HG02763 (cell line): ENCODE measurements at regions not wholly inside any gene's neighbourhood (a gene's known extent, or its start where the extent isn't known, plus 50 kb on each side); places are given as distances from the start of the nearest gene placed in this dataset.
"Not testable (repeated sequence)": the region's sequence is repeated elsewhere in the genome, so short reads cannot be mapped to it uniquely, and the experiment has no call there.

Experiments
- ATAC-seq: cut with Tn5 transposase; IDR thresholded peaks from one replicate; pipeline ENCODE4 v1.9.1; 2021; ENCODE audit warnings: mild to moderate bottlenecking, moderate library complexity; ENCODE audit not compliant: unreplicated experiment

- ATAC-seq = no peak
These were observed 606.2 kb upstream of the ZFP42 start for GRCh38 chr4:187389420-187389819.

DNA sequence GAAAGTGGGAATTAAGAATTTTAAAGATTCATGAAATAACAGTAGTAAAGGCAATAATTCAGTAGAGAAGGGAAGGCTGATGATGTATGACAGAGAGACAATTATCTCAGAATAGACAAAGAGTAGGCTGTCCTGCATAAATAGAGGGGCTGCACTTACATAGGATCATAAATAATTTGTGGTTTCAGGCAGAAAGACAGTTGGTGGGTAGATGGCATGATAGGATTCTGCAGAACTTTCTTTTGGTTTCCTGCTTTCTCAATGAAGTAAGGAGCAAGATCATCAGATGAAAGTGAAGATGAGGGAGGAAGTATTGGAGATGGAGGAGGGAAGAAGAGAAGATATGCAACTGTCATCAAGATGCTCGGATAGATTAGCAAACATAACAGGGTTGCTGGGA lies 604.9 kb upstream of the ZFP42 start:
- ATAC-seq = no peak

GRCh38 chr4:187393531-187394344 lies 601.8 kb upstream of the ZFP42 start:
- no peak for ATAC-seq

DNA sequence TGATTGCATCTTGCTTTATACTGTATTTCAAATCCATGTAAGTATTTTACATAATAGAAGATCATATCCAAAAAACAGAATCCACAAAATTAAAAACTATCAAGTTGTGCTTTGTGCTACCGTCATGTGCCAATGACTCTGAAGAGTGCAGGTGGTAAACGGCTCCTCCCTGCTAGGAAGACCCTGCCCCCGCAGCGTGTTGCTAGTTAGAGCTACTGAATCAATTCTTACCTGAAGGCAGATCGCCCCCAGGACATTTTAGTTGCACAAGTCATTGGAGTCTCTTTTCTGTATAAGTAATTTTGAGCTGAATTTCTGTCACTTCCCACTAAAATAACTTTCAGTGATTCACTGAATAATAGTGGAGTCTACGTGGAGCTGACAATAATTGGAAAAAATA lies 599.5 kb upstream of the ZFP42 start:
- ATAC-seq = no peak

GRCh38 chr4:187408447-187408846 lies 587.1 kb upstream of the ZFP42 start:
- ATAC-seq = not testable (repeated sequence)

DNA sequence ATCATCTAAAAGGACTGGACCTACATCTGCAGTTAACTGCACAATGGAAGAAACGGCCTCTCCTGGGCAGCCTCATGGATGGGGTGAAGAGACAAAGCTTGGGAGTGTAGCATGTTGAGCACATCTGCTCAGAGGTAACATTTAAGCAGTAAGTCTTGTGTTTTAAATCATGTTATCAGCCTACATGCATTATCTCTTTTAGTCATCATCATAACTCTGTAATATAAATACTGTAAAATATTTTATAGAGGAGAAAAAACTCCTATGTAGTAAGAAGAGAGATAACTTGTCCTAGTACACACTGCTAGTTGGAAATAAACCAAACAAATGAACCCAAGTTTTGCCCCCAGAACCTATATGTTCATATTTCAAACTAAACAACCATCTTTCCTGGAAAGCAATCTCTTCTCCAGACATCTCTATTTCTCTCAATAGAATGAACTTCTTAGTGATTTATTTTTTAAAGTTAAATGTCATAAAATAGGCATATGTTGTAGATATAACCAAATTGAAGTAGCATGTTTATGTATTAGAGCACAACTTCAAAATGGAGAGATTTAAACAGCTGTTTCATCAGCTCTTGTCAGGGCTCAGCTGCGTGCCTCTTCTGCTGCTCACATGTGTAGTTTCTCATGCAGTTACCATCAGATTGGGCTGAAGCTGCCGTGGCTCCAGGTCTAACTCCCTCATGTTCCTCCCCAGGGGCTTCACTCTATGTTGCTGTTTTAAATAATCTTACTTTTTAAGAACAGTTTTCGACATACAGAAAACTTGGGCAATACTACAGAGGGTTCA lies 581.8 kb upstream of the ZFP42 start:
- ATAC-seq = no peak

DNA sequence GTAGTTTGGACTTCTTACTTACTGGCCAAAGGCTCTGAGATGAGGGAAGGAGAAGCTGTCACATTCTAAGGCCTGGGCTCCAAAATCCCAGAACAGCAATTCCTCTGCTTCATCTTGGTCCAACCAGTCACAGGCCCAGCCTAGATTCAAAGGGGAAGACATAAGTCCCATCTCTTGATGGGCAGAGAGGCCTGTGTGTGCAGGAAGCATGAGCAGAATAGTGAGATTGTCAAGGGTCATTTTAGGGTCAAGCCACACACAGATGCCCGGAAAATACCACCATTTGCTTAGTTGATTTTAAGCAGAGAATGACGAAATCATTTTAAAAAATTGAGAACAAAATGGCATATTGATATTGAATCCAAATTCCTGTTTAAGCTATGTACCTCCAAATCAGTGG lies 580.9 kb upstream of the ZFP42 start:
- no peak for ATAC-seq

GRCh38 chr4:187415231-187415630 lies 580.3 kb upstream of the ZFP42 start:
- no peak for ATAC-seq

DNA sequence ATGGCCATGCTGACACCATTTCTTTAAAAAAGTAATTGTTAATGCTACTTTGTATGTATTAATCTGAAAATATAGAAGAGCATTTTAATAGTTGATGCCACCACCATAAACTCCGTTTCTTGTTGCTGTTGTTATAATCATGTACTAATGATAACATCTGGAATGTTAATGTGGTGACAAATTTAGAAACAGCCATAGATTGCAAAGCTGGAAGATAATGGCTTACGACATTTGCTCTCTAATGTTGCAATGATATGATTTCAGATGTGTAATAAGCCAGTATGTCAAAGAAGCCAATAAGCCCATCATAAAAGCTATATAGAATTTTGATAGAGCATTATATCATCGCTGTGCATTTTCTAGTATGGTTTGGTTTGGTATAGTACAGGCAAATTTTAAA lies 579.4 kb upstream of the ZFP42 start:
- ATAC-seq = no peak

DNA sequence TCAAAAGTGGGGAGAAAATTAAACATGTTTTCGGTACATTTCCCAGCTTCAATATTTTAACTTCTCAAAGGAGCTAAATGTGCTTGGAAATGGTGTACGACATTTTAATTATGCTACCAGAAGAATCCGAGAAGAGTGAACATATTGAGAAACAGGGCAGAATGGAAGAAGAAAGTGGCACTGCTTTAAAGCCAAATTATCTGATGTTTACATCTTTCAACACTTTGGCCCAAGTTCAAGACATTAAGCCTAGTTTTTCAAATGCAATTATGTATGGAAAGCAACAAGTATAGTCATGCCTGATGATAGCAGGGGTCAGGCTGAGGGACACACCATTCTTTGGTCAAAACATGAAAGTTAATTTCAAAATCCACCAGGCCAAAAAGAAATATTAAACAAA lies 577.9 kb upstream of the ZFP42 start:
- no peak for ATAC-seq

DNA sequence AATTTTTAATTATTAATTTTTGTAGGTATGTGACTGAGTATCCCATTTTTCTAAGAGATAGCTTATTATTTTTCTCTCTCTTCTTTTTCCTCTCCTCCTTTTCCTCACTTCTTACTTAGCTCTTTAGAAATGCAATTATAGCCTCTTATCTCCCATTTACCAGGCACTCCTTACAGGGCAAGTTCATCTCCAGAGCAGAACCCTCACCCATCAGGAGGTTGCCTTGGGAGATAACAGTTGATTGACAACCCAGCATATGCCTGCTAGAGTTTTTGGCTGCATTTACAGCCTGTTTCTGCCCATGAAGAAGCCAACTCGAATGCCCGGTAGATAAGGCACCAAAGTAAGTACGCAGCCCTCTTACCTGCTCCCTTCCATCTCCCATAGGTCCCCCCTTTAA lies 572.9 kb upstream of the ZFP42 start:
- no peak for ATAC-seq

GRCh38 chr4:187424636-187425035 lies 570.9 kb upstream of the ZFP42 start:
- no peak for ATAC-seq

DNA sequence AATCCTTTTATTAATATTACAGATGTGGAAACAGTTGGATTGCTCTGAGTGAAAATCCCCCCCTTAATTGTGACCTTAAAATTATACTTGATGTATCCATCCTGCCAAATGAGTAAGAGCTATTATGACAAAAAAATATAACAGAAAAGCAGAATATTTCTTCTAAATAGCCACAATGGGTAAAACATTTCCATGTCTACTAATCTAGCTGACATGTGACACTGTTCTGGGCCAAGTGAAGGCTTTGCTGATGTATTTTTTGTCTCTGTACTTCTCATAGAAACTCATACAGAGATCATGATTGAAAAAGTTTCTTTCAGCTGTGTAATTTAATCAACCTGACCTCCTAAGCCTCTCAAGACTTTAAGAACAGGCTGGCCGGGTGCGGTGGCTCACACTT lies 569.1 kb upstream of the ZFP42 start:
- no peak for ATAC-seq

GRCh38 chr4:187432310-187432709 lies 563.3 kb upstream of the ZFP42 start:
- ATAC-seq = no peak

- ATAC-seq = no peak
These were observed 562.4 kb upstream of the ZFP42 start for GRCh38 chr4:187433141-187433540.

GRCh38 chr4:187436251-187436650 lies 559.3 kb upstream of the ZFP42 start:
- no peak for ATAC-seq

DNA sequence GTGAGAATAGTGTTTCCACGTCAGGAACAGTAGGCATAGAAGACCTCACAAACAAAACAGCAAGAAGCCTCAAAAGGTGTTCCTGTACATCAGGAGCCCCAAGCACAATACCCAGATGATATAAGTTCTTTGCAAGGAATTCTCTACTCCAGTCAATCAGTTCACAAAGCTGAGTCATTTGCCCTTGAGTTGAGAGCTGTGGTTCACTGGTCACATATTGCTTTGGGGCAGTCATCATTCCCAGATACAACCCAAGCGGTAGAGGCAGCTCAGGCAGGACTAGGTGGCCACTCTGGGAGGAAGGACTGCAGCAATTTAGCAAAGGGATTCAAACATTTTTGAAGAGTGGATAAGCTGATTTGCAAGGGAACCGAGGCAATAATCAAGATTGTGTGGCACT lies 551.5 kb upstream of the ZFP42 start:
- ATAC-seq = no peak

DNA sequence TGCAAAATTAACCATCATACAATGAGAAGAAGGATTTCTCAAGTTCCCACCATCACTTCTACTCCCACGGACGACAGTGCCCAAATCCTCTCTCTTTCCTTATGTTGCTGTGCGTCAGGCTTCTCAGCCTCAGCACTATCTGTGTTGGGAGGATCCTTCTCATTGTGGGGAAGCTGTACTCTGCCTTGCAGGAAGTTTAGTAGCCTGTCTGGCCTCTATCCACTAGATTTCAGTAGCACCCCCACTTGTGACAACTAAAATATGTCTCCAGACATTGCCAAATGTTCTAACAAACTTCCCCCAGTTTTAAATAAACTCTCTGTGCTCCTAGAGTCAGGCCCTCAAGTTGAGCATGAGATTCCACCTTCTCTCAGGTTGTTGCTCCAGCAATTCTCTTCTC lies 545.9 kb upstream of the ZFP42 start:
- ATAC-seq = no peak

GRCh38 chr4:187451776-187452175 lies 543.8 kb upstream of the ZFP42 start:
- ATAC-seq = no peak

DNA sequence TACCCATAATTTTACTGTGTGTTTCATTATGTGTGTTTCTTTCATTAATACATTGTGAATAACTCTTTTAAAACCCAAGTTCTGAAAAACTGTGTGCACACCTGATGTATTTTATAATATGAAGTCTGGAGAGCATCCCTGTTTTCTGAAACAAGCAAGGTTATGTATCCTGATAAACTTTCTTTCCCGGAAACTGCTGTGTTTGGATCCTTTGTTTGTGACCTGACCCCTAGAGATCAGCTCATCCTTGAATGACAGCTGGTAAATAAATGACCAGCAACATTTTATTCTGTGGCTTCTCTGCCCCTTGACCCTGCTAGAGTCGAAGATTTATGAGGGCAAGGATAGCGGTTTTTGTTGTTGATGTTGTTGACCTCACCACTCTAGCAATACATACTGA lies 535.6 kb upstream of the ZFP42 start:
- no peak for ATAC-seq

- ATAC-seq = no peak
These were observed 531.0 kb upstream of the ZFP42 start for GRCh38 chr4:187464573-187464972.

- ATAC-seq = no peak
These were observed 528.3 kb upstream of the ZFP42 start for GRCh38 chr4:187467224-187467623.
